Amygdala (tissue), 56 donors: ENCODE measurements at regions not wholly inside any gene's neighbourhood (a gene's known extent, or its start where the extent isn't known, plus 50 kb on each side); places are given as distances from the start of the nearest gene placed in this dataset.

Experiments
- DNase-seq, 56 donors: peaks; one replicate each; lab custom pipeline; 2025; lab: John Stamatoyannopoulos, UW

- no peak for DNase-seq
Measured at GRCh38 chr14:76974365-76974764, 54.1 kb downstream of the IRF2BPL start.

GRCh38 chr14:76971549-76971948, 57.0 kb downstream of the IRF2BPL start:
- DNase-seq, result no peak

DNA sequence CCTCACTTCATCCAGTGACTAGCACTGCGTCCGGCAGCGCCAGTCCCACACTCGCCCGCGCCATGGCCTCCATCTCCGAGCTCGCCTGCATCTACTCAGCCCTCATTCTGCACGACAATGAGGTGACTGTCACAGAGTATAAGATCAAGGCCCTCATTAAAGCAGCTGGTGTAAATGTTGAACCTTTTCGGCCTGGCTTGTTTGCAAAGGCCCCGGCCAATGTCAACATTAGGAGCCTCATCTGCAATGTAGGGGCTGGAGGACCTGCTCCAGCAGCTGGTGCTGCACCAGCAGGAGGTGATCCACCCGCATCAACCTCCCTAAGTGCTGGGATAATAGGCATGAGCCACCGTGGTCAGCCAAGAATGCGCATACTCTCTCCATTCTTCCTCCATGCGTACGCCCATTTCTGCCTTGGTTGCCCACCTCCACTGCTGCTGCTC, 59.9 kb downstream of the IRF2BPL start:
- DNase-seq, result no peak

DNA sequence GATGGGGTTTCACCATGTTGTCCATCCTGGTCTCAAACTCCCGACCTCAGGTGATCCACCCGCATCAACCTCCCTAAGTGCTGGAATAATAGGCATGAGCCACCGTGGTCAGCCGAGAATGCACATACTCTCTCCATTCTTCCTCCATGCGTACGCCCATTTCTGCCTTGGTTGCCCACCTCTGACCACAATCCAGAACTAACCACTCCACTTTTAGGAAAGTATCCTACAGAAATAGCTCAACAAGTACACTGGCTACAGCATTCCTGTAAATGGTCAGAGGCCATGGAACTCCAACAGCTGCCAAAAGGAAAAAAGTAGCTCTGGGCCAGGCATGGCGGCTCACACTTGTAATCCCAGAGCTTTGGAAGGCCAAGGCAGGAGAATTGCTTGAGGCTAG, 60.7 kb downstream of the IRF2BPL start:
- no peak for DNase-seq

- DNase-seq, result no peak
Measured at GRCh38 chr14:76965232-76965631, 63.3 kb downstream of the IRF2BPL start.

GRCh38 chr14:76964695-76965094, 63.8 kb downstream of the IRF2BPL start:
- no peak for DNase-seq

GRCh38 chr14:76963372-76963771, 65.1 kb downstream of the IRF2BPL start:
- DNase-seq, result no peak

GRCh38 chr14:76962303-76962660, 66.2 kb downstream of the IRF2BPL start:
- DNase-seq, result peak in 1 of 56 donors; percentile 43

- DNase-seq, result peak in 48 of 56 donors; percentile 8 to 73 (median 44)
Measured at GRCh38 chr14:76961631-76962302, 66.7 kb downstream of the IRF2BPL start.

DNA sequence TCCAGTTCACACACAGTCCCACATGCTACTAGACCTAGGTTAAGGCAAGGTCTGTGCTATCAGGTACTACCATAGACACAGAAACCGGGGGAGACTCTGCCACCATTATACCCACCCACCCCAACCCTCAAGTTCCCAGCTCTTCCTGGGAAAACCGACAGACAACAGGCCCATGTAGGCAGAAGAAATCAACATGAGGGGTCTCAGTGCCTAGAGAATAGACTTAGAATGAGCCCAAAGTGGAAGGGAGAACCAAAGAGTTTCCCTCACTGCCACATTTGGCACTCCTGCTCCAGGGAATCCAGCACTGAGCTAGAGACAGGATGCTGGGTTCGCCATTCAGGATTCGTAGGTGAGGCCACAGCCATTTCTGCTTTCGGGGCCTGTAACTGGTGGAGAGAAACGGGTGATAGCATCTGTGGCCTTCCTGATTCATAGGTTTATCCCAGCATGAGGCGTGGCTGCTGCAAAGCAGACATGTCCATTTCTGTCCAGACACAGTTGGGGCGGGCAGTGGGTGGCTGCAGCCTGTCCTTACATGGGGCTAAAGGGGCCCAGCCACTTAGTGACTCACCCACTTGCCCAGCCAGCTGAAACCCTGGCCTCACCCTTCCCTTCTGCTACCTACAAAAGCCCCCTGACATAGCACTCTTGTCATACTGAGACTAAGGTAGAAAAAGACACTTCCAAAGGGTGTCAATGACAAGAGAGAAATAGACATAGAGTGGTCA, 69.4 kb downstream of the IRF2BPL start:
- DNase-seq, result no peak

GRCh38 chr14:76958020-76958979, 70.2 kb downstream of the IRF2BPL start:
- DNase-seq, result no peak

DNA sequence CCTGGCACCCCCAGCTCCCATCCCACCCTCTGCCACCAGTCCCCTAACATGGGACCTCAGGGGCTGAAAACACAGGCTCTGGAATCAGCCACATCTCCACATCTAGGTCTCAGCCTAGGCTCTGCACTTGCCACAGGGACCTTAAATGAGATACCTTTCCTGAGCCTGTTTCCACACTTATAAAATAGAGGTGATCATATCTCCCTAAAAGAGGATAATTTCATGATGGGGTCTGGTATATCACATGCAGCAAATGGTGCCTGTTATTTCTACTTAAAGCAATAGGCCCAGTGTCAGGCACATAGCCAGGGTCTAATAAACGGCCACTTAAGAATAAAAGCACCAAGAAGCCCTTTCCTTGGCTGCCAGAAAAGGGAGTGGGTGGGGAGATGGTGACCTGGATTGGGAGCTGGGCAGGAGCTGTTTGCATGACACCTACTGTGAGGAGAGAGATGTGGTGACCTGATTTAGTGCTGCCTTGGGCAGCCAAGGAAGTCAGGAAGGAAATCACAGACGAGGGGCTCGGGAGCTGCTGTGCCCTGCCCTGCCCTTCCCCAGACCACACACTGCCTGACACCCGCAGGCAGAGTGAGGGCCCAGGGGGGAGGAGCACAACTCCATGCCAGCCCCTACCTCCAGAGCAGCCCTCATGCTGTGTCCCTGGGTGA, 71.2 kb downstream of the IRF2BPL start:
- DNase-seq, result peak in 2 of 56 donors; percentile 11 to 14

DNA sequence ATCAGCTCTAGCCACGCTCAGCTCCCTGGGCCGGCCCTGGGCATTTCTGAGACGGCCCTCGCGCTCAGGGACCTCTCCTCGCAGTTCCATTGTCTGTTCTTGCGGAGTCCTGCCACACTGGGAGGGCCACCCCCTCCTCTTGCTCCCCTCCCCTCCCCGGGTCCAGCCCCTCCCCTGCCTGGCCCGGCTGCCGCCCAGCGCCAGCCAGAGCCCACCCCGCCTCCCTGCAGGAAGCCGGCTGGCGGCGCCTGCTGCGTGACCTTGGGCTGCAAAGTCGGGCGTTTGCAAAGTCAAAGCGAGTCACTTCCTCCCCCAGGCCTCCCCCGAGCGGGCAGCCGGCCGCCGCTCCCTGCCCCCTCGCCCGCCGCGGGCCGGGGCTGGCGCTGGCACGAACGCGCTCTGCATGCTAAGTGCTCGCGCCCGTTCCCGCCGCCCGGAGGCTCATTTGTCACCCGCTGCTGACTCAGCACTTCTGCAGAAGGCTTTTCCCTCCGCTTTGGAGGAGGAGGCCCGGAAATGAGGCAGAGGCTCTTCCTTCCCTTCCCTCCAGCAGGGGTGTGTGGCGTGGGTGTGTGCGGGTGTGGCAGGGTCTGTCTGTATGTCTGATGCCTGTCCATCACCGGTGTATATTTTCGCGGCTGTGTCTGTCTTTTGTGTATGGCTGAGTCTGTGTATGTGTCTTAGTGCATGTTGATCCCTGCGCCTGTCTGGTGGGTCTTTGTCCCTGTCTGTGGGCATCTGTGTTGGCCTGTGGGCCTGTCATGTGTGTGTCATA, 72.0 kb downstream of the IRF2BPL start:
- DNase-seq, result peak; percentile 62 to 96 (median 90)

DNA sequence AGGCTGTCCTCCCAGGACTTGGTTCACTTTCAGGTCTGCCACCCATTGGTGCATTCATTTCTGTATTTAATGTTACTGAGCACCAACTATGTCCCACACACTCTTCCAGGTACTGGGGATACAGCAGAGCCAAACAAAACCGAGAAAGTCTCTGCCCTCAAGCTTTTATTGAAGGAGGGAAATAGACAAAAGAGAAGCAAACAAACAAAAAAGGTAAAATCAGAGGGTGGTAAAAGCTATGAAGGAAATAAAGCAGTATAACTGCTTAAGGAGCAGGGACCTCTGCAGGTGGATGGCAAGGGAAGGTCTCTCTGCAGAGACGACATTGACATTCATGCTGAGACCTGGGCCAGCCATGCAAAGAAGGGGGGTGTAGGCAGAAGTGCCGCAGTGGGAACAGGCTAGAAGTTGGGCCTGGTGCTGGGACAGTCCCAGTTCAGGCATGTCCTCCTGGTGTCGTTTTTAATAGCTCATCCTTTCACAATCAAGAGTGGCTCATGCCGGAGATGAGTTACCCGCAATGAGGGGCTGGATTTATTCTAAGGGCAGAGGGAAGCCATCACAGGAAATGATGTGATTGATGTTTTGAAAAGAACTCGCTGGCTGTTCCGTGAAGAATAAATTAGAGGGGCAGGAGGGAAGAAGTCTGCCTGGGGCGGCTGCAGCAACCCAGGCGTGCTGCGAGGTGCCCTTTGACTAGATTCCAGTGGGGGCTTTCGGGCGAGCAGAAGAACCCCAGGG, 72.8 kb downstream of the IRF2BPL start:
- DNase-seq, result peak in 13 of 56 donors; percentile 16 to 65 (median 55)

DNA sequence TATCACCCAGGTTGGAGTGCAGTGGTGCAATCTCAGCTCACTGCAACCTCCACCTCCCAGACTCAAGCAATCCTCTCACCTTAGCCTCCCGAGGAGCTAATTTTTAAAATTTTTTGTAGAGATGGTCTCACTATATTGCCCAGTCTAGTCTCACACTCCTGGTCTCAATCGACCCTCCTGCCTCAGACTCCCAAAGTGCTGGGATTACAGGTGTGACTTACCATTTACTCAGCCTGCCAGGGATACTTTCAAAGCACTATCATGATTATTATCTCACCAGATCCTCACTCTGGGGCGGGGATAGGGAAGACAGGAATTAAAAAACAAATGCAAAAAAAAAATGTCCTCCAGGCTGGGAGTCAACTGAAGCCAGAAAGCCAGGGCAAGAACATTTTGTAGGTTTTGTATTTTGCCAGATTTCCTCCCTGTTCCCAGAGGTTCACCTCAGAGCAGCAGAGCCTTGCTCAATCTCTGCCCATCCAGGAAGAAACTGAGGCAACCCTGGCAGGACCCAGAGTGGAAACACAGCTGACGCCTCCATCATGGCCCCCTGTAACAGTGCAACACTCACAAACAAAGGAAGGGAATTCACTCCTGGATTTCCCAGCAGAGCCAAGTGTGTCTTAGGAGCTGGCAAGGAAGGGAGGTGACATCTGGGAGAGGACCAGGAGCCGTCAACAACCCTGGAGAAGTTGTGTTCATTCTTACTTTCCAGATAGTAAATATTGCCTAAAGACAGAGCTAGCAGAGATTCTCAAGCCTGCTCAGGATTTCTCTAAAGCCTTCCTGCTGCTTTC, 73.9 kb downstream of the IRF2BPL start:
- no peak for DNase-seq

DNA sequence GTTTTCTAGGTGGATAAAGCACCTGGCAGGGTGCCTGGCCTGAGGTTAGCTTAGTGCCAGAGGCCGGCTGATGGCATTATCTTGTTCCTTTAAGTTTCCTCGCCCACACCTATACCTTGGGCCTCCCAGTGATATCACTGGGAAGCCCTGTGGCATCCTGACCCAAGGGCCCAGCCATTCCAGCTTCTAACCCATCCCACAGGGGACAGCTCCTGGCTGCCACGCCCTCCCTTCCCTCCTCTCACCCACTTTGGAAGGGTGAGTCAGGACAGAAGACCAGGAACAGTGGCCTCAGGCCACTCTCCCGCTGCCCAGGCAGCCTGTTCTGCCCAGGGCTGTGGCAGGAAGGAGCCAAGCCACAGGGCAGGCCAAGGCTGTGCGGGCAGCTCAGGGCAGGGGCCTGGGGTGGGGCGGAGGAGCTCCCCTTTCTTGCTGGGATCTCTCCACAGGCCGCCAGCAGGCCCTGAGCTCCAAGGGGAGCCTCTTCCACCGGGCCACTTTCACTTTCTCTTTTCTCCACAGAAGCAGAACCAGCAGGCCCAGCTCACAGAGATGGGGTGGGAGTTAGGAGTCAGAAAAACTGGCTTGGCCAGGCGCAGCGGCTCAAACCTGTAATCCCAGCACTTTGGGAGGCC, 75.1 kb downstream of the IRF2BPL start:
- peak in 24 of 56 donors; percentile 12 to 56 (median 29) for DNase-seq

GRCh38 chr14:76951166-76951565, 77.3 kb downstream of the IRF2BPL start:
- DNase-seq, result no peak
